GM12878 (cell line): ENCODE measurements at regions not wholly inside any gene's neighbourhood (a gene's known extent, or its start where the extent isn't known, plus 50 kb on each side); places are given as distances from the start of the nearest gene placed in this dataset.

ENCODE experiments used
- ATAC-seq: fragments of 200-7000 bp; cut with Tn5 transposase; 3 replicates; pipeline ENCODE4 v1.9.1; 2020; ENCODE audit warnings: mild to moderate bottlenecking, moderate library complexity
- BruUV-seq: library from RNA; stranded (reverse); fragments of 400-500 nt; replicated peaks from 2 replicates; lab custom pipeline; 2021; lab: Mats Ljungman, UMichigan
- CTCF ChIA-PET: fragments of 300-600 bp; sonication (Branson Sonifier 250); formaldehyde crosslinking; extraction: SDS; loops from one replicate; lab custom pipeline; 2021; ENCODE audit warnings: inconsistent platforms; lab: Yijun Ruan, JAX
- POLR2A ChIA-PET: fragments of 350-600 bp; formaldehyde crosslinking; extraction: SDS; loops from one replicate; lab custom pipeline; 2021; ENCODE audit warnings: inconsistent platforms; lab: Charles Lee
- RAD21 ChIA-PET: fragments of 300-600 bp; sonication (Branson Sonifier 250); formaldehyde crosslinking; loops from one replicate; lab custom pipeline; 2023; ENCODE audit warnings: antibody characterized with exemption; ENCODE audit not compliant: unreplicated experiment; lab: Charles Lee
- SMC1A ChIA-PET: fragments of 300-600 bp; sonication (Branson Sonifier 250); formaldehyde crosslinking; loops from one replicate; lab custom pipeline; 2023; ENCODE audit not compliant: unreplicated experiment, uncharacterized antibody; lab: Charles Lee
- DNase-seq: peaks from one replicate; pipeline ENCODE4 v3.0.0-alpha.2; 2011; ENCODE audit warnings: low read depth, low spot score
- FAIRE-seq: peaks from 3 replicates; lab custom pipeline; 2011; peaks lifted over from hg19 to GRCh38; lab: Jason Lieb, UNC
- H2AFZ ChIP-seq: 2 replicates; pipeline ENCODE4 v1.6.0; 2011; ENCODE audit warnings: low read depth, low read length, control low read depth; ENCODE audit not compliant: control insufficient read depth
- H3K27ac ChIP-seq: 2 replicates; pipeline ENCODE4 v1.5.1; 2011; ENCODE audit warnings: control low read depth; ENCODE audit not compliant: control insufficient read depth, insufficient read depth
- H3K27me3 ChIP-seq, 2 experiments: replicated peaks in 1 of 2; 2 replicates each; pipeline versions ENCODE4 v1.6.0 to v1.6.1; 2011; ENCODE audit warnings: low read length in 1 of 2; ENCODE audit not compliant: control insufficient read depth in 2 of 2, insufficient read depth in 2 of 2
- H3K36me3 ChIP-seq, 2 experiments: 2 replicates each; pipeline ENCODE4 v1.5.1; 2011; ENCODE audit warnings: low read length in 1 of 2; ENCODE audit not compliant: control insufficient read depth in 2 of 2, insufficient read depth in 2 of 2
- H3K4me1 ChIP-seq: 2 replicates; pipeline ENCODE4 v1.6.1; 2011; ENCODE audit warnings: mild to moderate bottlenecking, low read length, moderate library complexity, mixed read lengths; ENCODE audit not compliant: control insufficient read depth, insufficient read depth
- H3K4me2 ChIP-seq: 2 replicates; pipeline ENCODE4 v1.6.0; 2011; ENCODE audit warnings: control low read depth; ENCODE audit not compliant: control insufficient read depth, insufficient read depth
- H3K4me3 ChIP-seq: fragments of 200-600 bp; sonication (generic); 2 replicates; pipeline ENCODE4 v1.5.1; 2016
- H3K79me2 ChIP-seq: 2 replicates; pipeline ENCODE4 v1.6.0; 2011; ENCODE audit warnings: low read length; ENCODE audit not compliant: control insufficient read depth, insufficient read depth
- H3K9ac ChIP-seq: 2 replicates; pipeline ENCODE4 v1.8.0; 2011; ENCODE audit warnings: low read length, control low read depth, mixed read lengths; ENCODE audit not compliant: control insufficient read depth, insufficient read depth
- H3K9me3 ChIP-seq: replicated peaks from 3 replicates; pipeline ENCODE4 v1.5.1; 2011; ENCODE audit warnings: mild to moderate bottlenecking, low read length; ENCODE audit not compliant: control insufficient read depth, insufficient read depth
- H4K20me1 ChIP-seq: 2 replicates; pipeline ENCODE4 v1.6.0; 2011; ENCODE audit not compliant: control insufficient read depth, insufficient read depth
- CHD2 ChIP-seq: IDR thresholded peaks from 2 replicates; pipeline ENCODE4 v1.6.1; 2011; ENCODE audit warnings: low read depth, low read length, improper control_type of control experiment, borderline replicate concordance
- CUX1 ChIP-seq: IDR thresholded peaks from 2 replicates; pipeline ENCODE4 v1.6.1; 2012; ENCODE audit warnings: improper control_type of control experiment, low read depth, low read length; ENCODE audit not compliant: insufficient replicate concordance
- EZH2 ChIP-seq: IDR thresholded peaks from 2 replicates; pipeline ENCODE4 v1.6.1; 2012; ENCODE audit warnings: low read depth, mild to moderate bottlenecking, control low read depth, inconsistent platforms, low read length, borderline replicate concordance; ENCODE audit not compliant: control insufficient read depth
- HDGF ChIP-seq: fragments of 450-650 bp; IDR thresholded peaks from 2 replicates; pipeline ENCODE4 v1.6.1; 2016; ENCODE audit warnings: antibody characterized with exemption
- SP1 ChIP-seq: IDR thresholded peaks from one replicate; pipeline ENCODE4 v1.6.1; 2011; ENCODE audit warnings: low read depth, low read length
- SREBF2 ChIP-seq: IDR thresholded peaks from 2 replicates; pipeline ENCODE4 v1.6.1; 2012; ENCODE audit warnings: mild to moderate bottlenecking, low read length
- WGBS: methylation state at CpG from one replicate; pipeline ENCODE4 v1.1.6; 2016; ENCODE audit warnings: low lambda C conversion rate; ENCODE audit not compliant: insufficient replicate concordance, insufficient coverage; ENCODE audit errors: missing lambda C conversion rate; 5-methylcytosine and 5-hydroxymethylcytosine counted together
- in situ Hi-C: fragments of 300-500 bp; cut with MboI; formaldehyde crosslinking; loops from 9 replicates; pipeline ENCODE4 v1.14.3; 2018; ENCODE audit warnings: mixed read lengths
- intact Hi-C: fragments of 100-400 bp; cut with micrococcal nuclease; formaldehyde crosslinking; loops from one replicate; pipeline ENCODE4 v1.14.2; 2022; ENCODE audit not compliant: unreplicated experiment

GRCh38 chr20:60465439-60465838 is 507.2 kb downstream of the CDH26 start:
- RAD21 ChIA-PET: no interaction called here
- no peak overlapping the region for H2AFZ ChIP-seq
- POLR2A ChIA-PET: no interaction called here
- no peaks in the 10 kb centered on the region for H3K79me2 ChIP-seq
- no peak overlapping the region for H3K27ac ChIP-seq
- no peak overlapping the region for H3K4me3 ChIP-seq
- H3K9ac ChIP-seq: no peak overlapping the region
- no peak overlapping the region for H3K4me2 ChIP-seq
- intact Hi-C loops: no loop called here
- H3K4me1 ChIP-seq: no peaks in the 10 kb centered on the region
- BruUV-seq: no TSS peak
- no peaks in the 10 kb centered on the region for H3K9me3 ChIP-seq
- FAIRE-seq (no peak), ATAC-seq (no peak), DNase-seq (no peak)
- WGBS: 39% methylated on average over 8 of the region's 8 CpGs
- CTCF ChIA-PET: no interaction called here
- in situ Hi-C loops: no loop called here
- no peaks in the 10 kb centered on the region for H3K36me3 ChIP-seq
- SMC1A ChIA-PET: no interaction called here
- H3K27me3 ChIP-seq: no peaks in the 10 kb centered on the region
- no peaks in the 10 kb centered on the region for H4K20me1 ChIP-seq
- TF ChIP-seq SREBF2 (no peak), CHD2 (no peak), HDGF (no peak), EZH2 (no peak), SP1 (no peak), CUX1 (no peak)
